H1 (cell line): ENCODE measurements at regions not wholly inside any gene's neighbourhood (a gene's known extent, or its start where the extent isn't known, plus 50 kb on each side); places are given as distances from the start of the nearest gene placed in this dataset.

ENCODE experiments used
- CTCF ChIA-PET: fragments of 300-600 bp; sonication (Branson Sonifier 250); formaldehyde crosslinking; loops from one replicate; lab custom pipeline; 2021; ENCODE audit not compliant: partially characterized antibody; lab: Charles Lee
- POLR2A ChIA-PET: fragments of 300-600 bp; sonication (Branson Sonifier 250); formaldehyde crosslinking; loops from one replicate; lab custom pipeline; 2021; ENCODE audit warnings: inconsistent platforms; ENCODE audit not compliant: partially characterized antibody; lab: Charles Lee
- DNase-seq, 2 experiments: peaks; one replicate each; pipeline versions ENCODE4 v3.0.0 to v3.0.0-alpha.2; 2010 to 2022; ENCODE audit warnings: low spot score in 2 of 2, low read depth in 1 of 2, mixed read lengths in 1 of 2
- FAIRE-seq: peaks from 2 replicates; lab custom pipeline; 2011; peaks lifted over from hg19 to GRCh38; lab: Jason Lieb, UNC
- H2AFZ ChIP-seq: 2 replicates; pipeline ENCODE4 v1.8.1; 2012; ENCODE audit warnings: low read length, inconsistent platforms
- H2AK5ac ChIP-seq: 2 replicates; pipeline ENCODE4 v1.6.1; 2013; ENCODE audit warnings: low read depth, low read length
- H2BK120ac ChIP-seq: replicated peaks from 2 replicates; pipeline ENCODE3; 2013; ENCODE audit warnings: low read depth, low read length, inconsistent platforms
- H2BK12ac ChIP-seq: 2 replicates; pipeline ENCODE4 v1.6.1; 2013; ENCODE audit warnings: low read depth, low read length
- H2BK15ac ChIP-seq: 2 replicates; pipeline ENCODE4 v1.6.1; 2013; ENCODE audit warnings: low read length
- H2BK20ac ChIP-seq: 2 replicates; pipeline ENCODE4 v1.6.1; 2013; ENCODE audit warnings: low read length
- H2BK5ac ChIP-seq: 2 replicates; pipeline ENCODE4 v1.6.1; 2013; ENCODE audit warnings: low read depth, low read length
- H3K14ac ChIP-seq: 2 replicates; pipeline ENCODE4 v1.6.1; 2013; ENCODE audit warnings: inconsistent platforms; ENCODE audit not compliant: insufficient read length
- H3K18ac ChIP-seq: 2 replicates; pipeline ENCODE4 v1.6.1; 2013; ENCODE audit warnings: low read length; ENCODE audit errors: extremely low read depth
- H3K23ac ChIP-seq: 2 replicates; pipeline ENCODE4 v1.6.1; 2013; ENCODE audit warnings: inconsistent platforms; ENCODE audit not compliant: insufficient read length
- H3K23me2 ChIP-seq: 2 replicates; pipeline ENCODE4 v1.6.1; 2013; ENCODE audit warnings: low read depth, low read length
- H3K27ac ChIP-seq: 2 replicates; pipeline ENCODE4 v1.6.1; 2011; ENCODE audit warnings: low read depth, low read length, inconsistent platforms
- H3K27me3 ChIP-seq, 4 experiments: replicated peaks in 1 of 4; 1 replicate in 1 of 4; 2 replicates in 3 of 4; pipeline versions ENCODE4 v1.6.1 to v1.8.1; 2011 to 2013; ENCODE audit warnings: low read length in 3 of 4, mild to moderate bottlenecking in 3 of 4, inconsistent platforms in 2 of 4, mixed read lengths in 2 of 4, moderate library complexity in 1 of 4; ENCODE audit not compliant: control insufficient read depth in 3 of 4, insufficient read depth in 3 of 4; ENCODE audit errors: extremely low read depth in 1 of 4
- H3K36me3 ChIP-seq, 4 experiments: 2 replicates each; pipeline versions ENCODE4 v1.6.1 to v1.8.1; 2011 to 2013; ENCODE audit warnings: mild to moderate bottlenecking in 4 of 4, low read length in 3 of 4, moderate library complexity in 2 of 4, control low read depth in 1 of 4, inconsistent platforms in 1 of 4; ENCODE audit not compliant: insufficient read depth in 4 of 4, control insufficient read depth in 2 of 4
- H3K4ac ChIP-seq: replicated peaks from 2 replicates; pipeline ENCODE3; 2013; ENCODE audit warnings: low read length, low read depth, mixed read lengths, inconsistent platforms; ENCODE audit not compliant: insufficient read length
- H3K4me1 ChIP-seq, 4 experiments: replicated peaks in 1 of 4; 1 replicate in 1 of 4; 2 replicates in 3 of 4; pipeline versions ENCODE4 v1.6.1 to v1.8.1; 2011 to 2013; ENCODE audit warnings: low read length in 3 of 4, inconsistent platforms in 2 of 4, mixed read lengths in 1 of 4; ENCODE audit not compliant: insufficient read depth in 4 of 4, control insufficient read depth in 3 of 4
- H3K4me2 ChIP-seq, 2 experiments: 2 replicates each; pipeline versions ENCODE4 v1.6.1 to v1.8.1; 2011 to 2013; ENCODE audit warnings: low read depth in 2 of 2, low read length in 2 of 2, control low read depth in 1 of 2, inconsistent platforms in 1 of 2, mild to moderate bottlenecking in 1 of 2; ENCODE audit not compliant: insufficient read depth in 1 of 2
- H3K4me3 ChIP-seq, 4 experiments: fragments of 200-600, 300-600 bp in 1 of 4; sonication (generic), shearing (Covaris generic), sonication (Bioruptor Twin) in 1 of 4; 2 replicates each; pipeline versions ENCODE4 v1.5.1 to v1.8.1; 2011 to 2016; ENCODE audit warnings: low read length in 4 of 4, low read depth in 3 of 4, control low read depth in 2 of 4, inconsistent platforms in 2 of 4, mild to moderate bottlenecking in 2 of 4, mixed read lengths in 1 of 4, moderate library complexity in 1 of 4; ENCODE audit not compliant: insufficient read depth in 2 of 4; ENCODE audit errors: extremely low read depth in 1 of 4
- H3K56ac ChIP-seq: replicated peaks from 2 replicates; pipeline ENCODE3; 2013; ENCODE audit warnings: low read depth, mild to moderate bottlenecking, mixed read lengths, low read length, inconsistent platforms; ENCODE audit not compliant: insufficient read length
- H3K79me1 ChIP-seq: 2 replicates; pipeline ENCODE4 v1.6.1; 2013; ENCODE audit warnings: low read depth, low read length, control low read depth
- H3K79me2 ChIP-seq, 2 experiments: 2 replicates each; pipeline versions ENCODE4 v1.6.1 to v1.8.1; 2012 to 2013; ENCODE audit warnings: low read length in 2 of 2, mild to moderate bottlenecking in 2 of 2, inconsistent platforms in 1 of 2; ENCODE audit not compliant: insufficient read depth in 2 of 2, control insufficient read depth in 1 of 2
- H3K9ac ChIP-seq, 4 experiments: replicated peaks in 1 of 4; 1 replicate in 1 of 4; 2 replicates in 3 of 4; pipeline versions ENCODE4 v1.6.1 to v1.8.1; 2011 to 2013; ENCODE audit warnings: low read depth in 3 of 4, low read length in 3 of 4, control low read depth in 2 of 4, mild to moderate bottlenecking in 2 of 4, moderate library complexity in 2 of 4, inconsistent platforms in 1 of 4; ENCODE audit errors: extremely low read depth in 1 of 4
- H3K9me3 ChIP-seq, 2 experiments: 2 replicates each; pipeline versions ENCODE4 v1.6.1 to v1.8.1; 2012 to 2013; ENCODE audit warnings: mild to moderate bottlenecking in 2 of 2, moderate library complexity in 2 of 2, control low read depth in 1 of 2, inconsistent platforms in 1 of 2, low read depth in 1 of 2, low read length in 1 of 2, mixed read lengths in 1 of 2; ENCODE audit not compliant: insufficient read depth in 2 of 2
- H4K20me1 ChIP-seq, 2 experiments: replicated peaks in 1 of 2; 2 replicates each; pipeline versions ENCODE3 to v1.8.1; 2011 to 2013; ENCODE audit warnings: inconsistent platforms in 2 of 2, low read length in 2 of 2, mild to moderate bottlenecking in 1 of 2; ENCODE audit not compliant: insufficient read depth in 2 of 2, control insufficient read depth in 1 of 2
- H4K5ac ChIP-seq: 2 replicates; pipeline ENCODE4 v1.6.1; 2013; ENCODE audit warnings: low read length, low read depth, mixed read lengths, inconsistent platforms; ENCODE audit not compliant: insufficient read length
- H4K8ac ChIP-seq: 2 replicates; pipeline ENCODE4 v1.8.0; 2013; ENCODE audit warnings: mild to moderate bottlenecking, moderate library complexity, low read length, inconsistent platforms; ENCODE audit not compliant: insufficient read depth; ENCODE audit errors: extremely low read depth
- H4K91ac ChIP-seq: replicated peaks from 2 replicates; pipeline ENCODE3; 2013; ENCODE audit warnings: low read length, mixed read lengths, inconsistent platforms; ENCODE audit not compliant: insufficient read length
- ATF3 ChIP-seq: IDR thresholded peaks from 2 replicates; pipeline ENCODE4 v1.6.1; 2011; ENCODE audit warnings: low read depth, mild to moderate bottlenecking, low read length; ENCODE audit not compliant: insufficient read depth
- BCL11A ChIP-seq, 2 experiments: IDR thresholded peaks; one replicate each; pipeline ENCODE4 v1.6.1; 2011; ENCODE audit warnings: low read depth in 2 of 2, low read length in 2 of 2, mild to moderate bottlenecking in 2 of 2
- GABPA ChIP-seq: IDR thresholded peaks from 2 replicates; pipeline ENCODE4 v1.6.1; 2011; ENCODE audit warnings: mild to moderate bottlenecking, low read length, moderate library complexity, borderline replicate concordance; ENCODE audit not compliant: insufficient read depth
- POU5F1 ChIP-seq: IDR thresholded peaks from 2 replicates; pipeline ENCODE4 v1.6.1; 2011; ENCODE audit warnings: low read depth, mild to moderate bottlenecking, low read length, moderate library complexity
- SAP30 ChIP-seq: fragments of 300-600 bp; sonication (generic); IDR thresholded peaks from 2 replicates; pipeline ENCODE4 v1.7.1; 2012; ENCODE audit warnings: low read length, moderate library complexity, mild to moderate bottlenecking, inconsistent platforms; ENCODE audit not compliant: insufficient read depth, insufficient replicate concordance
- WGBS, 2 experiments: shearing (Covaris generic) in 1 of 2; methylation state at CpG; one replicate each; pipeline versions ENCODE4 v1.1.6 to v1.1.7; 2013 to 2015; ENCODE audit warnings: low lambda C conversion rate in 2 of 2, mixed read lengths in 2 of 2, inconsistent platforms in 1 of 2, low coverage in 1 of 2, missing lambda C conversion rate in 1 of 2; ENCODE audit not compliant: insufficient replicate concordance in 2 of 2, insufficient coverage in 1 of 2, insufficient read length in 1 of 2; ENCODE audit errors: extremely low coverage in 1 of 2, missing lambda C conversion rate in 1 of 2; 5-methylcytosine and 5-hydroxymethylcytosine counted together
- TF ChIP-seq, protein P1 (sequence below): IDR thresholded peaks from 2 replicates; pipeline ENCODE4 v1.6.1; 2012; ENCODE audit warnings: inconsistent platforms

DNA sequence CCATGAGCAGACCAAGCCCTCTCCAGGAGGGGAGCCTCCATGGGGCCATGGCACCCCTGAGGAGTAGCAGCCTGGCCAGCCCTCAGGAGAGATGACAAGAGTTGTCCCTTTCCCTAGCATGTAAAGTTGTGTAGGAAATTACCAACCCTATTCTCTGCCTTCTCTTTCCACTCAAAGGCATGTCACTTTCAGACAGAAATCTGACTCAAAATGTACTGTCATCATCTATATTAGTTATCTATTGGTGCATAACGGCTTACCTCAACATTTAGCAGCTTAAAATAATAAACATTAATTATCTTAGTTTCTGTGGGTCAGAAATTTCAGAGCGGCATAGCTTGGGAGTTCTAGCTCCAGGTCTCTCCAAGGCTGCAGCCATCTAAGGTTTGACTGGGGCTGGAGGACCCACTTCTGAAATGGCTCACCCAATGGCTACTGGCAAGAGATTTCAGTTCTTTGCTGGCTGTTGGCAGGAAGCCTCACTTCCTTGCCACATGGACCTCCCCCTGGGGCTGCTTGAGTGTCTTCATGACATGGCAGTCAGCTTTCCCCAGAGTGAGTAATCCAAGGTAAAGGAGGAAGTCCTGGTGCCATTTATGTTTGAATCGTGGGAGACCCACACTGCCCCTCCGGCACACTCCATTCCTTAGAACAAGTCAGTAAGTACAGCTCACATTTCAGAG lies 632.3 kb downstream of the CCDC171 start:
- Histone ChIP-seq H2BK120ac (no peak overlapping the region), H3K27ac (no peak overlapping the region), H3K23me2 (no peaks in the 10 kb centered on the region), H4K5ac (no peak overlapping the region), H3K79me2 (no peaks in the 10 kb centered on the region), H2AK5ac (no peak overlapping the region), H2BK20ac (no peak overlapping the region), H3K4me3 (no peak overlapping the region), H4K8ac (no peak overlapping the region), H4K20me1 (no peaks in the 10 kb centered on the region), H3K36me3 (no peaks in the 10 kb centered on the region), H3K9ac (no peak overlapping the region), H3K4me1 (no peaks in the 10 kb centered on the region), H2BK15ac (no peak overlapping the region), H4K91ac (no peak overlapping the region), H2BK12ac (no peak overlapping the region), H3K23ac (no peak overlapping the region), H3K27me3 (no peaks in the 10 kb centered on the region), H3K9me3 (peaks cover 0 to 2% of the 10 kb centered on the region in 2 experiments; a peak in 1 of 4 replicates), H3K56ac (no peak overlapping the region), H3K79me1 (no peaks in the 10 kb centered on the region), H2AFZ (no peak overlapping the region), H3K4ac (no peak overlapping the region), H3K4me2 (no peak overlapping the region), H3K18ac (no peak overlapping the region), H2BK5ac (no peak overlapping the region), H3K14ac (no peak overlapping the region)
- TF ChIP-seq SAP30 (no peak), BCL11A (IDR thresholded peaks at IDR 0.05; ENCODE audit: low read depth in 2 of 2, low read length in 2 of 2) (no peak), ATF3 (no peak), POU5F1 (no peak), GABPA (no peak)
- TF ChIP-seq, protein P1, sequence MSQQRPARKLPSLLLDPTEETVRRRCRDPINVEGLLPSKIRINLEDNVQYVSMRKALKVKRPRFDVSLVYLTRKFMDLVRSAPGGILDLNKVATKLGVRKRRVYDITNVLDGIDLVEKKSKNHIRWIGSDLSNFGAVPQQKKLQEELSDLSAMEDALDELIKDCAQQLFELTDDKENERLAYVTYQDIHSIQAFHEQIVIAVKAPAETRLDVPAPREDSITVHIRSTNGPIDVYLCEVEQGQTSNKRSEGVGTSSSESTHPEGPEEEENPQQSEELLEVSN: no peak
- FAIRE-seq (no peak), DNase-seq (no peak)
- CTCF ChIA-PET: interaction anchor here (0.5 to 1.1 kb wide), 5 partner anchors 23 to 407 kb away, joined by 3 to 6 read pairs (median 3); no protein-coding TSS in a partner anchor
- 87% methylated on average over 4 of the region's 4 CpGs; no CpG with 5 or more reads in 1 of the 2 experiments for WGBS, 2 experiments
- POLR2A ChIA-PET: no interaction called here
